ENCODE measurements at regions not wholly inside any gene's neighbourhood (a gene's known extent, or its start where the extent isn't known, plus 50 kb on each side); places are given as distances from the start of the nearest gene placed in this dataset.

DNA sequence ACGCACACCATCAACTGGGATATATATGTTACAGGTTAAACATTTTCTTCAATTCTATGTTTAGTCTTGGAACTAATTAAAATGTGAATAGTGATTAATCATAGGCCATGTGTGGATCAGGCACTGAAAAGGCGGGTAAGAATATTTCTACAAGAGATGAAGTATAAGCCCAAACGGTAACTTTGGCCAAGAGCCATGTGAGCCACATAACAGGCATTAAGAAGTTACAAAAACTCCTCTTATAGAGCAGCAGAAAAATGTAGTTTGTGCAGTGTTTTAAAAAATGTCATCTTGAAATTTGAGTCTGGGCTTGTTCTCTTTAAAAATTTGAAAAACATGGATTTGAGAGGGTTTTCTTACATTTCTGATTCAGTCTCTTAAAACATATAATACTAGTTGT is 521.8 kb upstream of the DIPK2B start:
- no peak for TF ChIP-seq MAX (IDR thresholded peaks at IDR 0.05)
- TF ChIP-seq, protein P1, sequence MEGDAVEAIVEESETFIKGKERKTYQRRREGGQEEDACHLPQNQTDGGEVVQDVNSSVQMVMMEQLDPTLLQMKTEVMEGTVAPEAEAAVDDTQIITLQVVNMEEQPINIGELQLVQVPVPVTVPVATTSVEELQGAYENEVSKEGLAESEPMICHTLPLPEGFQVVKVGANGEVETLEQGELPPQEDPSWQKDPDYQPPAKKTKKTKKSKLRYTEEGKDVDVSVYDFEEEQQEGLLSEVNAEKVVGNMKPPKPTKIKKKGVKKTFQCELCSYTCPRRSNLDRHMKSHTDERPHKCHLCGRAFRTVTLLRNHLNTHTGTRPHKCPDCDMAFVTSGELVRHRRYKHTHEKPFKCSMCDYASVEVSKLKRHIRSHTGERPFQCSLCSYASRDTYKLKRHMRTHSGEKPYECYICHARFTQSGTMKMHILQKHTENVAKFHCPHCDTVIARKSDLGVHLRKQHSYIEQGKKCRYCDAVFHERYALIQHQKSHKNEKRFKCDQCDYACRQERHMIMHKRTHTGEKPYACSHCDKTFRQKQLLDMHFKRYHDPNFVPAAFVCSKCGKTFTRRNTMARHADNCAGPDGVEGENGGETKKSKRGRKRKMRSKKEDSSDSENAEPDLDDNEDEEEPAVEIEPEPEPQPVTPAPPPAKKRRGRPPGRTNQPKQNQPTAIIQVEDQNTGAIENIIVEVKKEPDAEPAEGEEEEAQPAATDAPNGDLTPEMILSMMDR (IDR thresholded peaks at IDR 0.05) = no peak
- TF ChIP-seq CHD2 (IDR thresholded peaks at IDR 0.05; ENCODE audit: low read length, partially characterized antibody) = no peak
- no peak for TF ChIP-seq CEBPB (IDR thresholded peaks at IDR 0.05)
- TF ChIP-seq RFX5 (IDR thresholded peaks at IDR 0.05) = no peak
- no peak for TF ChIP-seq RNF2 (IDR thresholded peaks at IDR 0.05; ENCODE audit: borderline replicate concordance, low read depth)
- no peak for TF ChIP-seq JUN (IDR thresholded peaks at IDR 0.05)
- no peak for TF ChIP-seq NPAS2 (CRISPR knock-in tag; IDR thresholded peaks at IDR 0.05; ENCODE audit: borderline replicate concordance)
- TF ChIP-seq HDAC2 (IDR thresholded peaks at IDR 0.05) = no peak
- no peak for TF ChIP-seq POLR2AphosphoS2 (conservative IDR thresholded peaks at IDR 0.05; ENCODE audit: low read length)
- TF ChIP-seq MYC (IDR thresholded peaks at IDR 0.05; ENCODE audit: borderline replicate concordance, low read length) = no peak
- TF ChIP-seq FOSL2 (IDR thresholded peaks at IDR 0.05) = no peak
- no peak for TF ChIP-seq FOSL2 (CRISPR knock-in tag; IDR thresholded peaks at IDR 0.05)
- no peak for TF ChIP-seq TP53 (CRISPR knock-in tag; IDR thresholded peaks at IDR 0.05)
- TF ChIP-seq RAD21 (conservative IDR thresholded peaks at IDR 0.05 in 1 of 2, IDR thresholded peaks at IDR 0.05 in 1 of 2) = no peak
